ENCODE measurements at regions not wholly inside any gene's neighbourhood (a gene's known extent, or its start where the extent isn't known, plus 50 kb on each side); places are given as distances from the start of the nearest gene placed in this dataset.

DNA sequence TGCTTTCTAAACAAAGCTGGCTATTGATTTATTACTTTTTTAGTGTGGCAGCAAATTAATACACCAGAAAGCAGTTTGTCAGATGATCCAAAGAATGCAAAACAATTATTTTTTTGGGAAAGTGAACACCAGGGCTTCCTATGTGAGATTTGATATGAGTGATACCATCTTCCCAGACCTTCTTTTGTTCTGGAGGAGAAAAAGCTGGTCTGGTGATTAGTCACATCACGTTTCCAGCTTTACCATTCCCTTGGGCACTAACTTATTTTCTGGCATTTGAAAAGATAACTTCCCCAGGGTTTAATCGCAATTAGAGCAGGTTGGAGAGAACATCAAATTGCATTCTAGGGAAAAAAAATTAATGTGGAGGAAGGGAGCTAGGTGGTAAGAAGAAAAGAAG is 182.9 kb upstream of the TANK start:
- Histone ChIP-seq H3K36me3 (no peaks in the 10 kb centered on the region), H3K27me3 (no peaks in the 10 kb centered on the region), H3K9me3 (no peaks in the 10 kb centered on the region), H3K4me1 (no peaks in the 10 kb centered on the region), H3K27ac (no peak overlapping the region), H3K4me3 (no peak overlapping the region)
- TF ChIP-seq CTCF (IDR thresholded peaks at IDR 0.05) (no peak), POLR2AphosphoS5 (IDR thresholded peaks at IDR 0.05) (no peak), POLR2A (IDR thresholded peaks at IDR 0.05) (no peak)
- DNase-seq (ENCODE audit: low spot score in 2 of 2): no peak
- intact Hi-C loops (cut with DNase I; ENCODE audit: low total_unique reads): no loop called here

DNA sequence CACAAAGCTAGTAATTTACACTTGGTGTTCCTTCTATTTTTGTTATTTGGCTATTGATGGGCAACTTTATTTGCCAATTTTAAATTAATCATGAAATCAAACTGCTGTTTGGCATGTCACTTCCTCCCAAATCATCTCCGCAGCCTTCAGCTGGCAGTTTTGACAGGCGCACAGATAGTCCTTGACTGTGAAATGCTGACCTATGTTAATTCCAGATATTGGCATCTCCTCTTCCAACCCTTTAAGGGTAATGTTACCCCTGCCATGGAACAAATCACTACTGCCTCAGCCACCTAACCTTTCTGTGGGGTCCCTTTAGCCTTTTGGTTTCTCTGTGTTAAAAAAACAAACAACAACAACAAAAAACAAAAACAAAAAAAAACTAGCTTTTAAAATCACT is 182.4 kb upstream of the TANK start:
- Histone ChIP-seq H3K27ac (no peak overlapping the region), H3K4me1 (no peaks in the 10 kb centered on the region), H3K36me3 (no peaks in the 10 kb centered on the region), H3K27me3 (no peaks in the 10 kb centered on the region), H3K9me3 (no peaks in the 10 kb centered on the region), H3K4me3 (no peak overlapping the region)
- no peak for DNase-seq (ENCODE audit: low spot score in 2 of 2)
- TF ChIP-seq CTCF (IDR thresholded peaks at IDR 0.05) (no peak), POLR2AphosphoS5 (IDR thresholded peaks at IDR 0.05) (no peak), POLR2A (IDR thresholded peaks at IDR 0.05) (no peak)
- intact Hi-C loops (cut with DNase I; ENCODE audit: low total_unique reads): no loop called here

GRCh38 chr2:160984426-160985077 is 175.7 kb upstream of the TANK start:
- intact Hi-C loops (cut with DNase I; ENCODE audit: low total_unique reads): no loop called here
- Histone ChIP-seq H3K9me3 (no peaks in the 10 kb centered on the region), H3K36me3 (no peaks in the 10 kb centered on the region), H3K4me3 (no peak overlapping the region), H3K27me3 (no peaks in the 10 kb centered on the region), H3K27ac (peak overlapping the region in 1 of 2 donors; percentile 26), H3K4me1 (no peaks in the 10 kb centered on the region)
- no peak for DNase-seq (ENCODE audit: low spot score in 2 of 2)
- no peak for TF ChIP-seq POLR2A (IDR thresholded peaks at IDR 0.05)
- TF ChIP-seq POLR2AphosphoS5 (IDR thresholded peaks at IDR 0.05): no peak
- TF ChIP-seq CTCF (IDR thresholded peaks at IDR 0.05): no peak

GRCh38 chr2:160989778-160990177 is 170.4 kb upstream of the TANK start:
- no peak for DNase-seq (ENCODE audit: low spot score in 2 of 2)
- Histone ChIP-seq H3K4me3 (no peak overlapping the region), H3K4me1 (no peaks in the 10 kb centered on the region), H3K36me3 (no peaks in the 10 kb centered on the region), H3K9me3 (no peaks in the 10 kb centered on the region), H3K27ac (no peak overlapping the region), H3K27me3 (no peaks in the 10 kb centered on the region)
- intact Hi-C loops (cut with DNase I; ENCODE audit: low total_unique reads): no loop called here
- no peak for TF ChIP-seq POLR2AphosphoS5 (IDR thresholded peaks at IDR 0.05)
- TF ChIP-seq CTCF (IDR thresholded peaks at IDR 0.05): no peak
- no peak for TF ChIP-seq POLR2A (IDR thresholded peaks at IDR 0.05)

- H3K9me3 ChIP-seq: no peaks in the 10 kb centered on the region
- no peak for DNase-seq (ENCODE audit: low spot score in 2 of 2)
- no peaks in the 10 kb centered on the region for H3K27me3 ChIP-seq
- H3K27ac ChIP-seq: peak overlapping the region; percentile 28 to 48
- intact Hi-C loops (cut with DNase I; ENCODE audit: low total_unique reads): no loop called here
- no peaks in the 10 kb centered on the region for H3K4me1 ChIP-seq
- H3K4me3 ChIP-seq: no peak overlapping the region
- TF ChIP-seq POLR2AphosphoS5 (IDR thresholded peaks at IDR 0.05) (no peak), POLR2A (IDR thresholded peaks at IDR 0.05) (no peak), CTCF (IDR thresholded peaks at IDR 0.05) (no peak)
- no peaks in the 10 kb centered on the region for H3K36me3 ChIP-seq
These were observed 166.6 kb upstream of the TANK start for GRCh38 chr2:160993654-160994061.

Measured in breast epithelium (tissue), 4 donors.